CD4-positive, alpha-beta memory T cell (primary cell): ENCODE measurements at regions not wholly inside any gene's neighbourhood (a gene's known extent, or its start where the extent isn't known, plus 50 kb on each side); places are given as distances from the start of the nearest gene placed in this dataset.
A peak's percentile ranks its signal among the peaks of the same experiment; 100 is the strongest.

Source experiments
- CTCF ChIA-PET: fragments of 350-600 bp; sonication (Branson Sonifier 250); formaldehyde crosslinking; loops from one replicate; lab custom pipeline; 2021; ENCODE audit warnings: inconsistent platforms; ENCODE audit not compliant: partially characterized antibody; lab: Charles Lee
- POLR2A ChIA-PET: fragments of 350-600 bp; sonication (Branson Sonifier 250); formaldehyde crosslinking; loops from one replicate; lab custom pipeline; 2021; ENCODE audit not compliant: partially characterized antibody; lab: Charles Lee
- DNase-seq, 5 donors: peaks; one replicate each; pipeline versions ENCODE4 v3.0.0 to v3.0.0-alpha.2; 2020 to 2022; ENCODE audit warnings: mixed read lengths in 1 of 5
- H3K27ac ChIP-seq: one replicate; pipeline ENCODE4 v1.7.0; 2013; ENCODE audit warnings: low read depth, low read length
- H3K27me3 ChIP-seq: 2 replicates; pipeline ENCODE4 v1.7.0; 2013; ENCODE audit warnings: mild to moderate bottlenecking, low read length, moderate library complexity; ENCODE audit not compliant: insufficient read depth
- H3K36me3 ChIP-seq: 2 replicates; pipeline ENCODE4 v1.7.0; 2013; ENCODE audit warnings: mild to moderate bottlenecking, low read length, moderate library complexity; ENCODE audit not compliant: insufficient read depth
- H3K4me1 ChIP-seq: 2 replicates; pipeline ENCODE4 v1.7.0; 2013; ENCODE audit warnings: mild to moderate bottlenecking, low read length, moderate library complexity; ENCODE audit not compliant: insufficient read depth
- H3K4me3 ChIP-seq, 2 donors: one replicate each; pipeline ENCODE4 v1.7.0; 2013; ENCODE audit warnings: low read length in 2 of 2, mild to moderate bottlenecking in 1 of 2
- H3K9me3 ChIP-seq, 2 donors: one replicate each; pipeline ENCODE4 v1.7.0; 2013; ENCODE audit warnings: low read length in 2 of 2, control low read depth in 1 of 2; ENCODE audit not compliant: control insufficient read depth in 1 of 2
- H3K27ac Mint-ChIP-seq, 7 donors: one replicate each; pipeline ENCODE4 v1.8.0; 2020 to 2021; ENCODE audit warnings: mixed read lengths in 7 of 7, mild to moderate bottlenecking in 6 of 7, inconsistent platforms in 3 of 7, moderate library complexity in 3 of 7
- H3K27me3 Mint-ChIP-seq, 2 donors: one replicate each; pipeline ENCODE4 v1.8.0; 2020 to 2021; ENCODE audit warnings: mixed read lengths in 2 of 2
- H3K36me3 Mint-ChIP-seq, 2 donors: one replicate each; pipeline ENCODE4 v1.8.0; 2020 to 2021; ENCODE audit warnings: mixed read lengths in 2 of 2, inconsistent platforms in 1 of 2, mild to moderate bottlenecking in 1 of 2
- H3K4me1 Mint-ChIP-seq, 4 donors: one replicate each; pipeline ENCODE4 v1.8.0; 2020 to 2021; ENCODE audit warnings: mixed read lengths in 4 of 4, mild to moderate bottlenecking in 1 of 4
- H3K4me3 Mint-ChIP-seq, 8 donors: one replicate each; pipeline ENCODE4 v1.8.0; 2020 to 2021; ENCODE audit warnings: mixed read lengths in 8 of 8, mild to moderate bottlenecking in 7 of 8, moderate library complexity in 6 of 8, inconsistent platforms in 3 of 8
- H3K9me3 Mint-ChIP-seq, 8 donors: one replicate each; pipeline ENCODE4 v1.8.0; 2020 to 2021; ENCODE audit warnings: mixed read lengths in 8 of 8, mild to moderate bottlenecking in 5 of 8, inconsistent platforms in 3 of 8, moderate library complexity in 1 of 8
- intact Hi-C: fragments of 100-400 bp; cut with micrococcal nuclease; formaldehyde crosslinking; loops from one replicate; pipeline ENCODE4 v1.15.1; 2023

- Mint-ChIP-seq H3K36me3 (no peaks in the 10 kb centered on the region), H3K27me3 (peaks cover 3 to 6% of the 10 kb centered on the region in 2 donors), H3K4me1 (no peaks in the 10 kb centered on the region), H3K27ac (no peak overlapping the region), H3K9me3 (peaks cover 0 to 6% (median 0%) of the 10 kb centered on the region in 8 donors), H3K4me3 (no peak overlapping the region)
- H3K27me3 ChIP-seq = no peaks in the 10 kb centered on the region
- ChIA-PET POLR2A (no interaction called here), CTCF (no interaction called here)
- H3K4me1 ChIP-seq = no peaks in the 10 kb centered on the region
- no peak overlapping the region for H3K27ac ChIP-seq
- intact Hi-C loops = no loop called here
- H3K4me3 ChIP-seq = no peak overlapping the region
- no peaks in the 10 kb centered on the region for H3K9me3 ChIP-seq
- no peaks in the 10 kb centered on the region for H3K36me3 ChIP-seq
- DNase-seq = no peak
Measured at GRCh38 chr2:234686088-234686890, 189.4 kb upstream of the ARL4C start.

GRCh38 chr2:234684466-234684865 lies 187.6 kb upstream of the ARL4C start:
- ChIA-PET POLR2A (no interaction called here), CTCF (no interaction called here)
- Mint-ChIP-seq H3K4me1 (no peaks in the 10 kb centered on the region), H3K36me3 (no peaks in the 10 kb centered on the region), H3K27me3 (peaks cover 0 to 5% of the 10 kb centered on the region in 2 donors), H3K4me3 (no peak overlapping the region), H3K27ac (no peak overlapping the region), H3K9me3 (peaks cover 0 to 6% (median 0%) of the 10 kb centered on the region in 8 donors)
- no peaks in the 10 kb centered on the region for H3K36me3 ChIP-seq
- no peak overlapping the region for H3K27ac ChIP-seq
- H3K27me3 ChIP-seq = no peaks in the 10 kb centered on the region
- no peaks in the 10 kb centered on the region for H3K4me1 ChIP-seq
- H3K4me3 ChIP-seq = no peak overlapping the region
- intact Hi-C loops = no loop called here
- no peak for DNase-seq
- no peaks in the 10 kb centered on the region for H3K9me3 ChIP-seq

GRCh38 chr2:234683950-234684349 lies 187.1 kb upstream of the ARL4C start:
- no peak overlapping the region for H3K4me3 ChIP-seq
- H3K4me1 ChIP-seq = no peaks in the 10 kb centered on the region
- no peak for DNase-seq
- Mint-ChIP-seq H3K36me3 (no peaks in the 10 kb centered on the region), H3K9me3 (peaks cover 0 to 6% (median 0%) of the 10 kb centered on the region in 8 donors), H3K4me1 (no peaks in the 10 kb centered on the region), H3K4me3 (no peak overlapping the region), H3K27me3 (peaks cover 0 to 3% of the 10 kb centered on the region in 2 donors), H3K27ac (peak overlapping the region in 1 of 7 donors; percentile 31)
- no peaks in the 10 kb centered on the region for H3K9me3 ChIP-seq
- no peaks in the 10 kb centered on the region for H3K36me3 ChIP-seq
- intact Hi-C loops = no loop called here
- ChIA-PET POLR2A (no interaction called here), CTCF (no interaction called here)
- H3K27me3 ChIP-seq = no peaks in the 10 kb centered on the region
- H3K27ac ChIP-seq = no peak overlapping the region

DNA sequence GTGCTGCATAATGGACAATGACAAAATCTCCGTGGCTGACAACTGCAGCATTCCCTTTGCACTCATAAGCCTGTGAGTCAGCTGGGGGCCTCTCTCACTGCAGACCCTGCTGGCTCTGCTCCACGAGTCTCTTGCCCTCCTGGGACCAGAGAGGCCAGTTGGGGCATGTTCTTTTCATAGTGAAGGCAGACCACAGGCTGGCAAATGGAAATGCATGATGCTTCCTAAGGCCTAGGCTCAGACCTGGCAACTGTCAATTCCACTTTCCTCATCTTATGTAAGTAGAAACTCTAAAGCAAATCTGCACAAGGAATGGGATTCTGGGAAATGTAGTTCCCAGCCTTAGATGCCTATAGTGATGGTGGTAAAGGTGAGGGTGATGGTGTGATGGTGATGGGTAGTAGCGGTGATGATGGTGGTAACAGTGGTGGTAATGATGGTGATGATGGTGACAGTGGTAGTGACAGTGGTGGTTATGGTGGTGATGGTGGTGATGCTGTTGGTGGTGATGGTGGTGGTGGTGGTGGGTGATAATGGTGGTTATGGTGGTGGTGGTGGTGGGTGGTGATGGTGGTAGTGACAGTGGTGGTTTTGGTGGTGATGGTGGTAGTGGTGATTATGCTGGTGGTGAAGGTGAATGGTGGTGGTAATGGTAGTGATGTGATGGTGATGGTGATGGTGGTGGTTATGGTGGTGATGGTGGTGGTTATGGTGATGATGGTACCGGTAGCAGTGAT lies 185.8 kb upstream of the ARL4C start:
- ChIA-PET POLR2A (no interaction called here), CTCF (no interaction called here)
- peak overlapping the region in 1 of 8 donors; percentile 3 for H3K4me3 Mint-ChIP-seq
- peaks cover 0 to 6% (median 0%) of the 10 kb centered on the region in 8 donors for H3K9me3 Mint-ChIP-seq
- no peaks in the 10 kb centered on the region for H3K36me3 Mint-ChIP-seq
- H3K27ac Mint-ChIP-seq = peak overlapping the region in 1 of 7 donors; percentile 40
- peaks cover 0 to 2% of the 10 kb centered on the region in 2 donors for H3K27me3 Mint-ChIP-seq
- Histone ChIP-seq H3K9me3 (no peaks in the 10 kb centered on the region), H3K4me1 (no peaks in the 10 kb centered on the region), H3K4me3 (no peak overlapping the region), H3K27ac (no peak overlapping the region), H3K36me3 (no peaks in the 10 kb centered on the region), H3K27me3 (no peaks in the 10 kb centered on the region)
- DNase-seq = no peak
- no peaks in the 10 kb centered on the region for H3K4me1 Mint-ChIP-seq
- intact Hi-C loops = no loop called here

DNA sequence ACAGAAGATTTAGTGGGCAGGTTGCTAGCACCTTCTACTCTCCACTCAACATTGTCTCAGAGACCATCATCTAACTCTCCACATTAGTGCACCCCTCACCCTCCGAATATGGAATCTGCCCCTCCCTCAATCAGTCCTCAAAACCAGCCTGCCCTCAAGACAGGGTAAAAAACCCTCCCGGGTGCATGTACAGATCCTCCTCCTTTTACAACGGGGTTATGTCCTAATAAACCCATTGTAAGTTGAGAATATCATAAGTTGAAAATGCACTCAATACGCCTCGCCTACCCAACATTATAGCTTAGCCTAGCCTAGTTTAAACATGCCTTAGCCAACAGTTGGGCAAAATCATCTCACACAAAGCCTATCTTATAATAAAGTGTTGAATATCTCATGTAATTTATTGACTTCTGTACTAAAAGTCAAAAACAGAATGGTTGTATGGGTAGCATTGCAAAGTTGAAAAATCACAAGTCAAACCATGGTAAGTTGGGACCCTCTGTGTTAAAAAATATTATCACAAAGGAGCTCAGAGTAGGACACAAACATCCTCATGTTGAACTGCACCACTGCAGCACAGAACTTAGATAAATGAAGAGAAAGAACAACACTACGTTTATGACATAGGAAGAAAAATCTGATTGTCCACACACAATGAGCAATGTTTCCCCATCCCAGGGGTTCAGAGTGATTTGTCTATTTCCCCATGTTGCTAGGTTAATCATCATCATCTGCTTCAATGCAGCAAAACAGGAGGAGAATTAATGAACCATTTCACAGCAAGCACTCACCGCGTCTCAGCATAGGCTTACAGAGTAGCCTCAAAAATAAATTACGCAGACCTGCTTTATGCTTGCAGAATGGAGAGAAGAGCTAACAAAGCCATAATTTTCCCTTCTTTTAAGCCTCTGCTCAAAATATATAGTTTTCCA lies 184.1 kb upstream of the ARL4C start:
- H3K36me3 ChIP-seq = no peaks in the 10 kb centered on the region
- H3K4me3 Mint-ChIP-seq = no peak overlapping the region
- H3K4me3 ChIP-seq = no peak overlapping the region
- H3K36me3 Mint-ChIP-seq = no peaks in the 10 kb centered on the region
- no peak overlapping the region for H3K27ac Mint-ChIP-seq
- no peaks in the 10 kb centered on the region for H3K9me3 ChIP-seq
- DNase-seq = no peak
- H3K9me3 Mint-ChIP-seq = peaks cover 0 to 6% (median 0%) of the 10 kb centered on the region in 8 donors
- intact Hi-C loops = no loop called here
- no peaks in the 10 kb centered on the region for H3K27me3 ChIP-seq
- no peaks in the 10 kb centered on the region for H3K4me1 ChIP-seq
- no peak overlapping the region for H3K27ac ChIP-seq
- ChIA-PET CTCF (no interaction called here), POLR2A (no interaction called here)
- H3K27me3 Mint-ChIP-seq = peaks cover 0 to 2% of the 10 kb centered on the region in 2 donors
- H3K4me1 Mint-ChIP-seq = no peaks in the 10 kb centered on the region

DNA sequence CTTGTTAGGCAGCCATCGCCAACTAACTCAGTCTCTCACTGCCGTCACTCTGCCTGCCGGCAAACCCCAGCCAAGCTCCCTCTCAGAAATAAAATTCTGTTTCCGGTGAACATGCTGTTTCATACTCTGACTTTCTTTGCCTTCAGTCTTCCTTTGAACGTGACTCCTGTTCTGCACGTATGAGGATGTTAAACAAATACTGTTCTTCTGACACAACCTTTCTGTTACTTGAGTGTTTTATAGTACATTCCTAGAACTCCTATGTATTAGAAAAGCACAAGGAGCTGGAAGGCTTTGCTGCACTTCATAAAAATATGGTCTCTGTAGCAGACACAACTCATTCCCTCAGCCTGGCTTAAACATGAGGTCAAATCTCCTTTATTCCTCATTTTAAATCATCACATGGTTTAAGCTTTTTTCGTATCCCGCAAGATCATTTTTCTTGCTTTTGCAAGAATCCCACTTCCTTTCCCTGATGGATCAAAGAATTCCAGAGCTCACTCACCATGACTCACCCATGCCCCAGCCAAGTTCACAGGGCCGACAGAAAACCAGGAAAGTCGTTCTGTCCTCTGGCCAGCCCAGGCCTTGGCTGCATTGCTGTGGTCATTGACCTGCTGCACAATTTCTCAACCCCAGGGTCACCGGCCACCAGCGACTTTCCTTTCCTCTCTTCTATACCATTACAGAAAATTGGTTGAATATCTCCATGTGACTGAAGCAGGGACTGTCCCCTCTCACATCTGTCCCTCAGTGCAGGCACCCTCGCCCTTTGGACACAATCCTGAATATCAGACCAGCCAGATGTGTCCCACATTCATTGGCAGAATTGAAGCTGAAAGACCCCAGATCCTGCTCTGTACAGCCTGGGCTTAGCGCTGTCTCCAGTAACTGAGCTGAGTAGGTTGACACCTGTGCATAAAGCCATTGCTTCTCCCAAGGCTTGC lies 183.1 kb upstream of the ARL4C start:
- H3K36me3 ChIP-seq = no peaks in the 10 kb centered on the region
- H3K27ac ChIP-seq = no peak overlapping the region
- no peak overlapping the region for H3K4me3 Mint-ChIP-seq
- H3K9me3 Mint-ChIP-seq = peaks cover 0 to 6% (median 0%) of the 10 kb centered on the region in 8 donors
- no peaks in the 10 kb centered on the region for H3K27me3 ChIP-seq
- H3K36me3 Mint-ChIP-seq = no peaks in the 10 kb centered on the region
- H3K9me3 ChIP-seq = no peaks in the 10 kb centered on the region
- CTCF ChIA-PET = no interaction called here
- no peak overlapping the region for H3K4me3 ChIP-seq
- intact Hi-C loops = no loop called here
- H3K27ac Mint-ChIP-seq = no peak overlapping the region
- POLR2A ChIA-PET = no interaction called here
- no peaks in the 10 kb centered on the region for H3K4me1 ChIP-seq
- DNase-seq = no peak
- H3K4me1 Mint-ChIP-seq = no peaks in the 10 kb centered on the region
- H3K27me3 Mint-ChIP-seq = peaks cover 0 to 2% of the 10 kb centered on the region in 2 donors
